ENCODE measurements at regions not wholly inside any gene's neighbourhood (a gene's known extent, or its start where the extent isn't known, plus 50 kb on each side); places are given as distances from the start of the nearest gene placed in this dataset.

- no peaks in the 10 kb centered on the region for H3K9me3 ChIP-seq
- H3K4me1 ChIP-seq, result no peaks in the 10 kb centered on the region
- H3K36me3 ChIP-seq, result no peaks in the 10 kb centered on the region
- 54 to 78% (median 61%) methylated on average over 2 of the region's 2 CpGs for WGBS, 5 donors
- H3K4me3 ChIP-seq, result no peak overlapping the region
- no peaks in the 10 kb centered on the region for H3K27me3 ChIP-seq
- DNase-seq, result no peak
- TF ChIP-seq EP300 (IDR thresholded peaks at IDR 0.05), result no peak
- TF ChIP-seq CTCF (IDR thresholded peaks at IDR 0.05), result no peak
- no peak for TF ChIP-seq POLR2AphosphoS5 (IDR thresholded peaks at IDR 0.05)
- TF ChIP-seq POLR2A (IDR thresholded peaks at IDR 0.05), result no peak
- intact Hi-C loops (cut with DNase I; ENCODE audit: low total_unique reads), result no loop called here
- no peak overlapping the region for H3K27ac ChIP-seq
Observed at GRCh38 chr20:4493386-4493785, 192.9 kb upstream of the PRNP start.

GRCh38 chr20:4491643-4492042, 194.6 kb upstream of the PRNP start:
- DNase-seq, result no peak
- H3K27me3 ChIP-seq, result no peaks in the 10 kb centered on the region
- no peaks in the 10 kb centered on the region for H3K4me1 ChIP-seq
- intact Hi-C loops (cut with DNase I; ENCODE audit: low total_unique reads), result no loop called here
- no peak overlapping the region for H3K27ac ChIP-seq
- no peaks in the 10 kb centered on the region for H3K36me3 ChIP-seq
- 87 to 94% (median 87%) methylated on average over 2 of the region's 2 CpGs for WGBS, 5 donors
- H3K9me3 ChIP-seq, result no peaks in the 10 kb centered on the region
- H3K4me3 ChIP-seq, result no peak overlapping the region
- no peak for TF ChIP-seq CTCF (IDR thresholded peaks at IDR 0.05)
- TF ChIP-seq POLR2AphosphoS5 (IDR thresholded peaks at IDR 0.05), result no peak
- no peak for TF ChIP-seq EP300 (IDR thresholded peaks at IDR 0.05)
- no peak for TF ChIP-seq POLR2A (IDR thresholded peaks at IDR 0.05)

- WGBS, 5 donors, result 40 to 55% (median 51%) methylated on average over 6 of the region's 6 CpGs
- no peaks in the 10 kb centered on the region for H3K36me3 ChIP-seq
- intact Hi-C loops (cut with DNase I; ENCODE audit: low total_unique reads), result no loop called here
- no peak overlapping the region for H3K4me3 ChIP-seq
- DNase-seq, result no peak
- H3K9me3 ChIP-seq, result no peaks in the 10 kb centered on the region
- no peak overlapping the region for H3K27ac ChIP-seq
- no peaks in the 10 kb centered on the region for H3K27me3 ChIP-seq
- no peaks in the 10 kb centered on the region for H3K4me1 ChIP-seq
- TF ChIP-seq CTCF (IDR thresholded peaks at IDR 0.05), result no peak
- TF ChIP-seq POLR2AphosphoS5 (IDR thresholded peaks at IDR 0.05), result no peak
- no peak for TF ChIP-seq POLR2A (IDR thresholded peaks at IDR 0.05)
- TF ChIP-seq EP300 (IDR thresholded peaks at IDR 0.05), result no peak
Observed at GRCh38 chr20:4490606-4491280, 195.5 kb upstream of the PRNP start.

- H3K27ac ChIP-seq, result no peak overlapping the region
- no peaks in the 10 kb centered on the region for H3K9me3 ChIP-seq
- WGBS, 5 donors, result 82 to 100% (median 89%) methylated on average over 2 to 3 of the region's 3 CpGs
- no peak for DNase-seq
- no peaks in the 10 kb centered on the region for H3K4me1 ChIP-seq
- H3K36me3 ChIP-seq, result no peaks in the 10 kb centered on the region
- no peaks in the 10 kb centered on the region for H3K27me3 ChIP-seq
- TF ChIP-seq POLR2A (IDR thresholded peaks at IDR 0.05) (no peak), CTCF (IDR thresholded peaks at IDR 0.05) (no peak), POLR2AphosphoS5 (IDR thresholded peaks at IDR 0.05) (no peak), EP300 (IDR thresholded peaks at IDR 0.05) (no peak)
- intact Hi-C loops (cut with DNase I; ENCODE audit: low total_unique reads), result no loop called here
- H3K4me3 ChIP-seq, result no peak overlapping the region
Observed at GRCh38 chr20:4490045-4490444, 196.2 kb upstream of the PRNP start.
